ENCODE measurements at regions not wholly inside any gene's neighbourhood (a gene's known extent, or its start where the extent isn't known, plus 50 kb on each side); places are given as distances from the start of the nearest gene placed in this dataset.

- DNase-seq: no peak
Observed at GRCh38 chr16:51888534-51888933, 658.4 kb downstream of the TOX3 start.

GRCh38 chr16:51888016-51888415, 658.9 kb downstream of the TOX3 start:
- no peak for DNase-seq

GRCh38 chr16:51886456-51886855, 660.5 kb downstream of the TOX3 start:
- DNase-seq: no peak

- no peak for DNase-seq
Observed at GRCh38 chr16:51884773-51885172, 662.2 kb downstream of the TOX3 start.

GRCh38 chr16:51881731-51882130, 665.2 kb downstream of the TOX3 start:
- no peak for DNase-seq

GRCh38 chr16:51880776-51881175, 666.2 kb downstream of the TOX3 start:
- no peak for DNase-seq

GRCh38 chr16:51877686-51878085, 669.3 kb downstream of the TOX3 start:
- DNase-seq: no peak

- no peak for DNase-seq
Observed at GRCh38 chr16:51876934-51877333, 670.0 kb downstream of the TOX3 start.

GRCh38 chr16:51876601-51876875, 670.4 kb downstream of the TOX3 start:
- DNase-seq: no peak

GRCh38 chr16:51875834-51876600, 670.9 kb downstream of the TOX3 start:
- no peak for DNase-seq

GRCh38 chr16:51872524-51872923, 674.4 kb downstream of the TOX3 start:
- DNase-seq: no peak

GRCh38 chr16:51870296-51870854, 676.6 kb downstream of the TOX3 start:
- no peak for DNase-seq

GRCh38 chr16:51869176-51869575, 677.8 kb downstream of the TOX3 start:
- DNase-seq: no peak

GRCh38 chr16:51868631-51869030, 678.3 kb downstream of the TOX3 start:
- no peak for DNase-seq

GRCh38 chr16:51867386-51868065, 679.4 kb downstream of the TOX3 start:
- no peak for DNase-seq

GRCh38 chr16:51864575-51864974, 682.4 kb downstream of the TOX3 start:
- no peak for DNase-seq

GRCh38 chr16:51854401-51854951, 692.5 kb downstream of the TOX3 start:
- DNase-seq: no peak

GRCh38 chr16:51853586-51853985, 693.4 kb downstream of the TOX3 start:
- DNase-seq: no peak

GRCh38 chr16:51852892-51853291, 694.1 kb downstream of the TOX3 start:
- DNase-seq: no peak

GRCh38 chr16:51851111-51851510, 695.8 kb downstream of the TOX3 start:
- no peak for DNase-seq

GRCh38 chr16:51849715-51850114, 697.2 kb downstream of the TOX3 start:
- no peak for DNase-seq

- no peak for DNase-seq
Observed at GRCh38 chr16:51845586-51846305, 694.7 kb upstream of the SALL1 start.

- DNase-seq: no peak
Observed at GRCh38 chr16:51839727-51840462, 688.8 kb upstream of the SALL1 start.

Measured in NCI-H146 (cell line).